Neural progenitor cell (in vitro differentiated cells): ENCODE measurements at regions not wholly inside any gene's neighbourhood (a gene's known extent, or its start where the extent isn't known, plus 50 kb on each side); places are given as distances from the start of the nearest gene placed in this dataset.

Experiments
- DNase-seq: peaks from one replicate; pipeline ENCODE4 v3.0.0-alpha.2; 2016; ENCODE audit warnings: low spot score
- H2AFZ ChIP-seq: fragments of 200-600 bp; sonication (generic); replicated peaks from 2 replicates; pipeline ENCODE4 v1.6.1; 2016; ENCODE audit warnings: antibody characterized with exemption
- H3F3A ChIP-seq: fragments of 200-600 bp; sonication (generic); 2 replicates; pipeline ENCODE4 v1.6.1; 2016; ENCODE audit warnings: antibody characterized with exemption, low read depth
- H3K27ac ChIP-seq: fragments of 200-600 bp; sonication (generic); 2 replicates; pipeline ENCODE4 v1.5.1; 2016; ENCODE audit warnings: mild to moderate bottlenecking
- H3K27me3 ChIP-seq: fragments of 200-600 bp; sonication (generic); 2 replicates; pipeline ENCODE4 v1.6.1; 2016; ENCODE audit warnings: mild to moderate bottlenecking, moderate library complexity
- H3K36me3 ChIP-seq: fragments of 200-600 bp; sonication (generic); 2 replicates; pipeline ENCODE4 v1.5.1; 2016
- H3K4me1 ChIP-seq: fragments of 200-600 bp; sonication (generic); 2 replicates; pipeline ENCODE4 v1.6.1; 2016; ENCODE audit warnings: mixed run types
- H3K4me2 ChIP-seq: fragments of 200-600 bp; sonication (generic); 2 replicates; pipeline ENCODE4 v1.6.1; 2016
- H3K4me3 ChIP-seq: fragments of 200-600 bp; sonication (generic); 2 replicates; pipeline ENCODE4 v1.5.1; 2016
- H3K79me2 ChIP-seq: fragments of 200-600 bp; sonication (generic); 2 replicates; pipeline ENCODE4 v1.6.1; 2016; ENCODE audit warnings: low read depth
- H3K9ac ChIP-seq: fragments of 200-600 bp; sonication (generic); 2 replicates; pipeline ENCODE4 v1.6.1; 2016
- H3K9me3 ChIP-seq: fragments of 200-600 bp; sonication (generic); 2 replicates; pipeline ENCODE4 v1.5.1; 2016; ENCODE audit warnings: low read depth
- H4K20me1 ChIP-seq: fragments of 200-600 bp; sonication (generic); 2 replicates; pipeline ENCODE4 v1.6.1; 2016; ENCODE audit warnings: low read depth
- H3K27ac Mint-ChIP-seq: 3 replicates; pipeline ENCODE4 v1.8.0; 2021; ENCODE audit warnings: mixed read lengths
- H3K27me3 Mint-ChIP-seq: 2 replicates; pipeline ENCODE4 v1.8.0; 2022; ENCODE audit warnings: low read depth, mild to moderate bottlenecking, inconsistent platforms, moderate library complexity, mixed read lengths; ENCODE audit not compliant: insufficient read depth
- H3K36me3 Mint-ChIP-seq: 3 replicates; pipeline ENCODE4 v1.8.0; 2021; ENCODE audit warnings: mixed read lengths
- H3K4me1 Mint-ChIP-seq: 3 replicates; pipeline ENCODE4 v1.8.0; 2021; ENCODE audit warnings: mixed read lengths
- H3K4me3 Mint-ChIP-seq: 3 replicates; pipeline ENCODE4 v1.8.0; 2021; ENCODE audit warnings: mild to moderate bottlenecking, moderate library complexity, mixed read lengths
- H3K9me3 Mint-ChIP-seq: 3 replicates; pipeline ENCODE4 v1.8.0; 2020; ENCODE audit warnings: mixed read lengths
- EZH2 ChIP-seq: fragments of 200-600 bp; sonication (generic); IDR thresholded peaks from 2 replicates; pipeline ENCODE4 v1.6.1; 2017; ENCODE audit warnings: antibody characterized with exemption, mild to moderate bottlenecking, moderate library complexity
- EZH2phosphoT487 ChIP-seq: fragments of 200-600 bp; sonication (generic); IDR thresholded peaks from 2 replicates; pipeline ENCODE4 v1.6.1; 2017; ENCODE audit warnings: antibody characterized with exemption
- TF ChIP-seq, protein P1 (sequence below): fragments of 200-600 bp; sonication (generic); IDR thresholded peaks from 2 replicates; pipeline ENCODE4 v1.5.1; 2017; ENCODE audit warnings: antibody characterized with exemption, mild to moderate bottlenecking

GRCh38 chr18:24988253-24988840 is 363.6 kb downstream of the ZNF521 start:
- Histone ChIP-seq H3K36me3 (no peaks in the 10 kb centered on the region), H3K9me3 (no peaks in the 10 kb centered on the region), H3F3A (peaks cover 31% of the 10 kb centered on the region), H3K4me3 (no peak overlapping the region), H4K20me1 (no peaks in the 10 kb centered on the region), H3K27ac (no peak overlapping the region), H3K9ac (no peak overlapping the region), H3K4me1 (peaks cover 42% of the 10 kb centered on the region), H3K79me2 (no peaks in the 10 kb centered on the region), H2AFZ (peak overlapping the region; percentile 80), H3K27me3 (no peaks in the 10 kb centered on the region), H3K4me2 (peak overlapping the region; percentile 63)
- H3K27ac Mint-ChIP-seq = peak overlapping the region; percentile 99
- no peak for DNase-seq
- H3K4me3 Mint-ChIP-seq = peak overlapping the region; percentile 28
- TF ChIP-seq EZH2phosphoT487 = no peak
- TF ChIP-seq, protein P1, sequence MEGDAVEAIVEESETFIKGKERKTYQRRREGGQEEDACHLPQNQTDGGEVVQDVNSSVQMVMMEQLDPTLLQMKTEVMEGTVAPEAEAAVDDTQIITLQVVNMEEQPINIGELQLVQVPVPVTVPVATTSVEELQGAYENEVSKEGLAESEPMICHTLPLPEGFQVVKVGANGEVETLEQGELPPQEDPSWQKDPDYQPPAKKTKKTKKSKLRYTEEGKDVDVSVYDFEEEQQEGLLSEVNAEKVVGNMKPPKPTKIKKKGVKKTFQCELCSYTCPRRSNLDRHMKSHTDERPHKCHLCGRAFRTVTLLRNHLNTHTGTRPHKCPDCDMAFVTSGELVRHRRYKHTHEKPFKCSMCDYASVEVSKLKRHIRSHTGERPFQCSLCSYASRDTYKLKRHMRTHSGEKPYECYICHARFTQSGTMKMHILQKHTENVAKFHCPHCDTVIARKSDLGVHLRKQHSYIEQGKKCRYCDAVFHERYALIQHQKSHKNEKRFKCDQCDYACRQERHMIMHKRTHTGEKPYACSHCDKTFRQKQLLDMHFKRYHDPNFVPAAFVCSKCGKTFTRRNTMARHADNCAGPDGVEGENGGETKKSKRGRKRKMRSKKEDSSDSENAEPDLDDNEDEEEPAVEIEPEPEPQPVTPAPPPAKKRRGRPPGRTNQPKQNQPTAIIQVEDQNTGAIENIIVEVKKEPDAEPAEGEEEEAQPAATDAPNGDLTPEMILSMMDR = no peak
- TF ChIP-seq EZH2 = no peak
- H3K27me3 Mint-ChIP-seq = peaks cover 5% of the 10 kb centered on the region
- H3K9me3 Mint-ChIP-seq = peaks cover 10% of the 10 kb centered on the region
- peaks cover 68% of the 10 kb centered on the region for H3K4me1 Mint-ChIP-seq
- H3K36me3 Mint-ChIP-seq = peaks cover 2% of the 10 kb centered on the region

- no peak overlapping the region for H2AFZ ChIP-seq
- Mint-ChIP-seq H3K4me3 (no peak overlapping the region), H3K27ac (peak overlapping the region; percentile 6), H3K9me3 (peaks cover 10% of the 10 kb centered on the region), H3K27me3 (peaks cover 5% of the 10 kb centered on the region), H3K36me3 (peaks cover 2% of the 10 kb centered on the region), H3K4me1 (peaks cover 61% of the 10 kb centered on the region)
- TF ChIP-seq, protein P1 = peak; percentile 13
- no peak for TF ChIP-seq EZH2
- H3K27ac ChIP-seq = no peak overlapping the region
- no peaks in the 10 kb centered on the region for H3K27me3 ChIP-seq
- no peak overlapping the region for H3K4me2 ChIP-seq
- no peak overlapping the region for H3K4me3 ChIP-seq
- H3K9ac ChIP-seq = no peak overlapping the region
- H3F3A ChIP-seq = peaks cover 31% of the 10 kb centered on the region
- H3K79me2 ChIP-seq = no peaks in the 10 kb centered on the region
- no peak for DNase-seq
- no peaks in the 10 kb centered on the region for H3K9me3 ChIP-seq
- no peaks in the 10 kb centered on the region for H4K20me1 ChIP-seq
- no peaks in the 10 kb centered on the region for H3K36me3 ChIP-seq
- H3K4me1 ChIP-seq = peaks cover 36% of the 10 kb centered on the region
Measured at GRCh38 chr18:24989760-24990593, 362.0 kb downstream of the ZNF521 start.

GRCh38 chr18:24990671-24991134 is 361.3 kb downstream of the ZNF521 start:
- no peak overlapping the region for H2AFZ ChIP-seq
- peak overlapping the region; percentile 38 for H3K27ac Mint-ChIP-seq
- H3K79me2 ChIP-seq = no peaks in the 10 kb centered on the region
- DNase-seq = no peak
- no peaks in the 10 kb centered on the region for H3K36me3 ChIP-seq
- no peaks in the 10 kb centered on the region for H3K27me3 ChIP-seq
- H3K9me3 Mint-ChIP-seq = peaks cover 10% of the 10 kb centered on the region
- no peak overlapping the region for H3K9ac ChIP-seq
- H3K4me3 Mint-ChIP-seq = no peak overlapping the region
- no peak overlapping the region for H3K4me3 ChIP-seq
- peaks cover 5% of the 10 kb centered on the region for H3K27me3 Mint-ChIP-seq
- no peak overlapping the region for H3K27ac ChIP-seq
- no peaks in the 10 kb centered on the region for H4K20me1 ChIP-seq
- H3F3A ChIP-seq = peaks cover 30% of the 10 kb centered on the region
- peaks cover 55% of the 10 kb centered on the region for H3K4me1 Mint-ChIP-seq
- TF ChIP-seq EZH2 (no peak), EZH2phosphoT487 (no peak)
- TF ChIP-seq, protein P1 = no peak
- H3K9me3 ChIP-seq = no peaks in the 10 kb centered on the region
- peaks cover 2% of the 10 kb centered on the region for H3K36me3 Mint-ChIP-seq
- H3K4me1 ChIP-seq = peaks cover 31% of the 10 kb centered on the region
- H3K4me2 ChIP-seq = no peak overlapping the region
